ENCODE measurements at regions not wholly inside any gene's neighbourhood (a gene's known extent, or its start where the extent isn't known, plus 50 kb on each side); places are given as distances from the start of the nearest gene placed in this dataset.
A peak's percentile ranks its signal among the peaks of the same experiment; 100 is the strongest.

DNA sequence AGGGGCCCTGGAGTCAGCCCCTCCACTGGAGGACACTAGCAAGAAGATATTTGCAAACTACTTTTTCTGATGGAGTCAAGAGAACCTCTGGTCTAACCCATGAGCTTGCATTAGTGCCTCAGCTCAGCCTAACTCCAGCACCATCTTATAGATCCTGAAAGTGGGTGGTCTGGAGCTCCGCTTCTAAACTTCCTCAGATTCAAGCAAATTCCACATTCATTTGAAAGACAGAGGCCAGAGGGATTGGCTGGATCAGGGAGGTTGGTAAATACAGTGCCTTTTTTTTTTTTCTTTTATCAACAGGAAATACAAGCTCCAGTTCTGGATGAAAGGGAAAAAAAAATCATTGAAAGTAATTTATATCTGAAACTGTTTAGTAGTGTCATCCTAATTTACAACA, 99.9 kb downstream of the ENC1 start:
- Histone ChIP-seq H3K23ac (ENCODE audit: insufficient read length) (no peak overlapping the region), H2BK5ac (ENCODE audit: low read depth, low read length) (no peak overlapping the region), H3K18ac (ENCODE audit: extremely low read depth, low read length) (no peak overlapping the region), H2BK15ac (ENCODE audit: low read length) (no peak overlapping the region), H3K27ac (ENCODE audit: low read depth, low read length) (no peak overlapping the region), H2BK120ac (replicated peaks; ENCODE audit: low read depth, low read length) (no peak overlapping the region), H2BK20ac (ENCODE audit: low read length) (no peak overlapping the region), H3K9me3 (ENCODE audit: insufficient read depth in 2 of 2, low read depth in 1 of 2, low read length in 1 of 2) (no peaks in the 10 kb centered on the region), H3K23me2 (ENCODE audit: low read depth, low read length) (peaks cover 2% of the 10 kb centered on the region; the same call in 1 of the 2 replicates), H2AFZ (ENCODE audit: low read length) (0 out of 2 replicates have a peak overlapping the region, but pooled peaks have one; percentile 6), H3K27me3 (replicated peaks in 1 of 4; ENCODE audit: control insufficient read depth in 3 of 4, extremely low read depth in 1 of 4, insufficient read depth in 3 of 4, low read length in 3 of 4) (no peaks in the 10 kb centered on the region), H3K4me2 (ENCODE audit: insufficient read depth in 1 of 2, low read depth in 2 of 2, low read length in 2 of 2) (peak overlapping the region in 1 of 2 experiments; percentile 15; a peak in 2 of 4 replicates), H4K91ac (replicated peaks; ENCODE audit: insufficient read length, low read length) (no peak overlapping the region), H3K4ac (replicated peaks; ENCODE audit: insufficient read length, low read depth, low read length) (no peak overlapping the region), H3K56ac (replicated peaks; ENCODE audit: insufficient read length, low read depth, low read length) (no peak overlapping the region), H3K14ac (ENCODE audit: insufficient read length) (no peak overlapping the region), H3K79me2 (ENCODE audit: control insufficient read depth in 1 of 2, insufficient read depth in 2 of 2, low read length in 2 of 2) (no peaks in the 10 kb centered on the region), H4K5ac (ENCODE audit: insufficient read length, low read depth, low read length) (no peak overlapping the region), H2BK12ac (ENCODE audit: low read depth, low read length) (no peak overlapping the region), H3K79me1 (ENCODE audit: low read depth, low read length) (no peaks in the 10 kb centered on the region), H3K4me3 (ENCODE audit: extremely low read depth in 1 of 4, insufficient read depth in 2 of 4, low read depth in 3 of 4, low read length in 4 of 4) (no peak overlapping the region), H2AK5ac (ENCODE audit: low read depth, low read length) (no peak overlapping the region), H4K8ac (ENCODE audit: extremely low read depth, insufficient read depth, low read length) (no peak overlapping the region), H3K4me1 (replicated peaks in 1 of 4; ENCODE audit: control insufficient read depth in 3 of 4, insufficient read depth in 4 of 4, low read length in 3 of 4) (peaks cover 4 to 10% (median 8%) of the 10 kb centered on the region in 4 experiments; a peak in 5 of 7 replicates), H4K20me1 (replicated peaks in 1 of 2; ENCODE audit: control insufficient read depth in 1 of 2, insufficient read depth in 2 of 2, low read length in 2 of 2) (no peaks in the 10 kb centered on the region), H3K36me3 (ENCODE audit: control insufficient read depth in 2 of 4, insufficient read depth in 4 of 4, low read length in 3 of 4) (no peaks in the 10 kb centered on the region), H3K9ac (replicated peaks in 1 of 4; ENCODE audit: extremely low read depth in 1 of 4, low read depth in 3 of 4, low read length in 3 of 4) (no peak overlapping the region)
- DNase-seq (ENCODE audit: low read depth in 1 of 2, low spot score in 2 of 2): no peak
- WGBS, 2 experiments (ENCODE audit: extremely low coverage in 1 of 2, insufficient coverage in 1 of 2, insufficient read length in 1 of 2, insufficient replicate concordance in 2 of 2, low coverage in 1 of 2, low lambda C conversion rate in 2 of 2, missing lambda C conversion rate in 1 of 2): 38% methylated on average over 1 of the region's 1 CpG; no CpG with 5 or more reads in 1 of the 2 experiments
- POLR2A ChIA-PET (ENCODE audit: partially characterized antibody): no interaction called here
- CTCF ChIA-PET (ENCODE audit: partially characterized antibody): interaction anchor here (0.6 kb wide), 2 partner anchors 75 to 549 kb away, joined by 3 read pairs; no protein-coding TSS in a partner anchor
- no peak for FAIRE-seq
- TF ChIP-seq HDAC6 (IDR thresholded peaks at IDR 0.05; ENCODE audit: low read depth, low read length) (no peak), SP1 (IDR thresholded peaks at IDR 0.05; ENCODE audit: low read depth, low read length) (no peak), RFX5 (IDR thresholded peaks at IDR 0.05; ENCODE audit: borderline replicate concordance, low read depth, low read length) (no peak), BRCA1 (IDR thresholded peaks at IDR 0.05; ENCODE audit: low read depth, low read length) (no peak), POU5F1 (IDR thresholded peaks at IDR 0.05; ENCODE audit: low read depth, low read length) (no peak), JUND (IDR thresholded peaks at IDR 0.05; ENCODE audit: low read length) (no peak), CBX8 (IDR thresholded peaks at IDR 0.05; ENCODE audit: borderline replicate concordance, low read depth, low read length) (no peak), SRF (IDR thresholded peaks at IDR 0.05; ENCODE audit: low read depth, low read length) (no peak), GABPA (IDR thresholded peaks at IDR 0.05; ENCODE audit: borderline replicate concordance, insufficient read depth, low read length) (no peak), ASH2L (IDR thresholded peaks at IDR 0.05; ENCODE audit: low read length) (no peak), TEAD4 (IDR thresholded peaks at IDR 0.05; ENCODE audit: low read depth, low read length) (no peak)
- TF ChIP-seq, protein P1, sequence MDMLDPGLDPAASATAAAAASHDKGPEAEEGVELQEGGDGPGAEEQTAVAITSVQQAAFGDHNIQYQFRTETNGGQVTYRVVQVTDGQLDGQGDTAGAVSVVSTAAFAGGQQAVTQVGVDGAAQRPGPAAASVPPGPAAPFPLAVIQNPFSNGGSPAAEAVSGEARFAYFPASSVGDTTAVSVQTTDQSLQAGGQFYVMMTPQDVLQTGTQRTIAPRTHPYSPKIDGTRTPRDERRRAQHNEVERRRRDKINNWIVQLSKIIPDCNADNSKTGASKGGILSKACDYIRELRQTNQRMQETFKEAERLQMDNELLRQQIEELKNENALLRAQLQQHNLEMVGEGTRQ (IDR thresholded peaks at IDR 0.05; ENCODE audit: low read length): no peak
- TF ChIP-seq, protein P2, sequence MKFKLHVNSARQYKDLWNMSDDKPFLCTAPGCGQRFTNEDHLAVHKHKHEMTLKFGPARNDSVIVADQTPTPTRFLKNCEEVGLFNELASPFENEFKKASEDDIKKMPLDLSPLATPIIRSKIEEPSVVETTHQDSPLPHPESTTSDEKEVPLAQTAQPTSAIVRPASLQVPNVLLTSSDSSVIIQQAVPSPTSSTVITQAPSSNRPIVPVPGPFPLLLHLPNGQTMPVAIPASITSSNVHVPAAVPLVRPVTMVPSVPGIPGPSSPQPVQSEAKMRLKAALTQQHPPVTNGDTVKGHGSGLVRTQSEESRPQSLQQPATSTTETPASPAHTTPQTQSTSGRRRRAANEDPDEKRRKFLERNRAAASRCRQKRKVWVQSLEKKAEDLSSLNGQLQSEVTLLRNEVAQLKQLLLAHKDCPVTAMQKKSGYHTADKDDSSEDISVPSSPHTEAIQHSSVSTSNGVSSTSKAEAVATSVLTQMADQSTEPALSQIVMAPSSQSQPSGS (IDR thresholded peaks at IDR 0.05; ENCODE audit: low read length): no peak
